ENCODE measurements at regions not wholly inside any gene's neighbourhood (a gene's known extent, or its start where the extent isn't known, plus 50 kb on each side); places are given as distances from the start of the nearest gene placed in this dataset.

- no peaks in the 10 kb centered on the region for H3K4me1 ChIP-seq (ENCODE audit: insufficient read depth, low read length)
- no peak for TF ChIP-seq ZFP90 (CRISPR knock-in tag; IDR thresholded peaks at IDR 0.05; ENCODE audit: borderline replicate concordance)
- no peak for TF ChIP-seq HNF4G (IDR thresholded peaks at IDR 0.05; ENCODE audit: borderline replicate concordance, low read depth, low read length)
- TF ChIP-seq HNF4G (CRISPR knock-in tag; IDR thresholded peaks at IDR 0.05; ENCODE audit: borderline replicate concordance, low read depth): no peak
- no peak overlapping the region for H3K9ac ChIP-seq (ENCODE audit: insufficient read depth, low read depth, low read length)
- ATAC-seq (no peak), FAIRE-seq (no peak), DNase-seq (ENCODE audit: low spot score) (no peak)
- ChIA-PET POLR2A (no interaction called here), CTCF (ENCODE audit: low intra/inter-chr PET ratio, low total read pairs) (no interaction called here)
- no peak overlapping the region for H3K4me2 ChIP-seq (ENCODE audit: low read depth, low read length)
- BruUV-seq (replicated peaks): no TSS peak
- no peaks in the 10 kb centered on the region for H3K36me3 ChIP-seq (replicated peaks in 1 of 2; ENCODE audit: control insufficient read depth in 1 of 2, insufficient read depth in 2 of 2, low read length in 2 of 2)
- H3K79me2 ChIP-seq (ENCODE audit: insufficient read depth, low read length): no peaks in the 10 kb centered on the region
- WGBS (ENCODE audit: low lambda C conversion rate): 8% methylated on average over 9 of the region's 9 CpGs
- H3K27ac ChIP-seq (ENCODE audit: extremely low read length, insufficient read depth, low read length): no peak overlapping the region
- H3K9me3 ChIP-seq (ENCODE audit: low read length): no peaks in the 10 kb centered on the region
- intact Hi-C loops (cut with micrococcal nuclease; ENCODE audit: unreplicated experiment): loop anchor here (10.0 kb wide), 1 partner anchor 171 kb away; the partner anchor contains the start of gene ELAVL4
- H3K27me3 ChIP-seq (ENCODE audit: control insufficient read depth in 1 of 2, insufficient read depth in 2 of 2, low read length in 2 of 2): no peaks in the 10 kb centered on the region
- H2AFZ ChIP-seq (ENCODE audit: low read length): no peak overlapping the region
- H3K4me3 ChIP-seq (replicated peaks in 1 of 3; ENCODE audit: insufficient read depth in 1 of 3, low read depth in 2 of 3, low read length in 3 of 3): no peak overlapping the region
- H4K20me1 ChIP-seq (ENCODE audit: insufficient read depth, low read length): no peaks in the 10 kb centered on the region
- in situ Hi-C loops (cut with HindIII; ENCODE audit: extremely low pct_ligation_motif_present, low pct_unique_long_range_greater_than_20kb): no loop called here
Measured at GRCh38 chr1:50275566-50275965, 147.7 kb downstream of the DMRTA2 start.

DNA sequence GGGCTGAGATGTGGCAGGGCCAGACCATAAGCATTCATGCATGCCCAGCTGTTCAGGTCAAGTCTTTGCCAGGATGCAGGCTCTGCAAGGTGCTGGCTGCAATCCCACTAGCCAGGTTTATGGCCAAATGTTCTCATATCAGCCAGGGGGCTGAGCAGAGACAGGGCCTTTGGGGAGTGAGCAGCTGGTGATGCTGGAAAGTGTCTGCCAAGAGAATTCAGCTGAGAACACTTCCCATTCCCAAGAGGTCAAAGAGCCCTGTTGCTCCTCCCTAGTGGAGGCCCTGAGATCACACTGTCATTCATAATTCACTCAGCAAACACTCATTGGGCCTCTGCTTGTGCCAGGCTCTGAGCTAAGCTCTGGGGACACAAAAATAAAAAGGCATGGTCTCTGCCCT, 150.3 kb downstream of the DMRTA2 start:
- H3K27me3 ChIP-seq (ENCODE audit: control insufficient read depth in 1 of 2, insufficient read depth in 2 of 2, low read length in 2 of 2): no peaks in the 10 kb centered on the region
- H3K4me3 ChIP-seq (replicated peaks in 1 of 3; ENCODE audit: insufficient read depth in 1 of 3, low read depth in 2 of 3, low read length in 3 of 3): no peak overlapping the region
- no peak for ATAC-seq
- no peak overlapping the region for H3K27ac ChIP-seq (ENCODE audit: extremely low read length, insufficient read depth, low read length)
- H3K4me2 ChIP-seq (ENCODE audit: low read depth, low read length): no peak overlapping the region
- CTCF ChIA-PET (ENCODE audit: low intra/inter-chr PET ratio, low total read pairs): no interaction called here
- no peak overlapping the region for H2AFZ ChIP-seq (ENCODE audit: low read length)
- BruUV-seq (replicated peaks): no TSS peak
- DNase-seq (ENCODE audit: low spot score): no peak
- H3K79me2 ChIP-seq (ENCODE audit: insufficient read depth, low read length): no peaks in the 10 kb centered on the region
- H4K20me1 ChIP-seq (ENCODE audit: insufficient read depth, low read length): no peaks in the 10 kb centered on the region
- H3K9ac ChIP-seq (ENCODE audit: insufficient read depth, low read depth, low read length): no peak overlapping the region
- TF ChIP-seq ZNF639 (CRISPR knock-in tag; conservative IDR thresholded peaks at IDR 0.05): no peak
- TF ChIP-seq PATZ1 (CRISPR knock-in tag; IDR thresholded peaks at IDR 0.05): no peak
- no peak for TF ChIP-seq ZNF121 (CRISPR knock-in tag; IDR thresholded peaks at IDR 0.05)
- no peak for TF ChIP-seq HOXD1 (CRISPR knock-in tag; IDR thresholded peaks at IDR 0.05)
- TF ChIP-seq, protein P1, sequence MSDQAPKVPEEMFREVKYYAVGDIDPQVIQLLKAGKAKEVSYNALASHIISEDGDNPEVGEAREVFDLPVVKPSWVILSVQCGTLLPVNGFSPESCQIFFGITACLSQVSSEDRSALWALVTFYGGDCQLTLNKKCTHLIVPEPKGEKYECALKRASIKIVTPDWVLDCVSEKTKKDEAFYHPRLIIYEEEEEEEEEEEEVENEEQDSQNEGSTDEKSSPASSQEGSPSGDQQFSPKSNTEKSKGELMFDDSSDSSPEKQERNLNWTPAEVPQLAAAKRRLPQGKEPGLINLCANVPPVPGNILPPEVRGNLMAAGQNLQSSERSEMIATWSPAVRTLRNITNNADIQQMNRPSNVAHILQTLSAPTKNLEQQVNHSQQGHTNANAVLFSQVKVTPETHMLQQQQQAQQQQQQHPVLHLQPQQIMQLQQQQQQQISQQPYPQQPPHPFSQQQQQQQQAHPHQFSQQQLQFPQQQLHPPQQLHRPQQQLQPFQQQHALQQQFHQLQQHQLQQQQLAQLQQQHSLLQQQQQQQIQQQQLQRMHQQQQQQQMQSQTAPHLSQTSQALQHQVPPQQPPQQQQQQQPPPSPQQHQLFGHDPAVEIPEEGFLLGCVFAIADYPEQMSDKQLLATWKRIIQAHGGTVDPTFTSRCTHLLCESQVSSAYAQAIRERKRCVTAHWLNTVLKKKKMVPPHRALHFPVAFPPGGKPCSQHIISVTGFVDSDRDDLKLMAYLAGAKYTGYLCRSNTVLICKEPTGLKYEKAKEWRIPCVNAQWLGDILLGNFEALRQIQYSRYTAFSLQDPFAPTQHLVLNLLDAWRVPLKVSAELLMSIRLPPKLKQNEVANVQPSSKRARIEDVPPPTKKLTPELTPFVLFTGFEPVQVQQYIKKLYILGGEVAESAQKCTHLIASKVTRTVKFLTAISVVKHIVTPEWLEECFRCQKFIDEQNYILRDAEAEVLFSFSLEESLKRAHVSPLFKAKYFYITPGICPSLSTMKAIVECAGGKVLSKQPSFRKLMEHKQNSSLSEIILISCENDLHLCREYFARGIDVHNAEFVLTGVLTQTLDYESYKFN (CRISPR knock-in tag; conservative IDR thresholded peaks at IDR 0.05): no peak
- TF ChIP-seq ZNF83 (CRISPR knock-in tag; IDR thresholded peaks at IDR 0.05; ENCODE audit: borderline replicate concordance): no peak
- in situ Hi-C loops (cut with HindIII; ENCODE audit: extremely low pct_ligation_motif_present, low pct_unique_long_range_greater_than_20kb) (no loop called here), intact Hi-C loops (cut with micrococcal nuclease; ENCODE audit: unreplicated experiment) (loop anchor here (10.0 kb wide), 1 partner anchor 168 kb away; the partner anchor contains the start of gene ELAVL4)
- H3K36me3 ChIP-seq (replicated peaks in 1 of 2; ENCODE audit: control insufficient read depth in 1 of 2, insufficient read depth in 2 of 2, low read length in 2 of 2): no peaks in the 10 kb centered on the region
- no peak for FAIRE-seq
- POLR2A ChIA-PET: no interaction called here
- no peaks in the 10 kb centered on the region for H3K9me3 ChIP-seq (ENCODE audit: low read length)
- H3K4me1 ChIP-seq (ENCODE audit: insufficient read depth, low read length): no peaks in the 10 kb centered on the region
